IPS DF 4.7 (cell line): ENCODE measurements at regions not wholly inside any gene's neighbourhood (a gene's known extent, or its start where the extent isn't known, plus 50 kb on each side); places are given as distances from the start of the nearest gene placed in this dataset.
A peak's percentile ranks its signal among the peaks of the same experiment; 100 is the strongest.
"Not testable (repeated sequence)": the region's sequence is repeated elsewhere in the genome, so short reads cannot be mapped to it uniquely, and the experiment has no call there.

Experiments used
- DNase-seq: peaks from one replicate; pipeline ENCODE4 v3.0.0-alpha.2; 2013; ENCODE audit warnings: low spot score; ENCODE audit errors: extremely low read depth

- DNase-seq: no peak
Measured at GRCh38 chr16:22625967-22626366, 115.3 kb downstream of the NPIPB5 start.

GRCh38 chr16:22627043-22627442 is 116.4 kb downstream of the NPIPB5 start:
- DNase-seq: no peak

- no peak for DNase-seq
Measured at GRCh38 chr16:22628994-22629393, 118.3 kb downstream of the NPIPB5 start.

- no peak for DNase-seq
Measured at GRCh38 chr16:22630242-22630641, 119.6 kb downstream of the NPIPB5 start.

GRCh38 chr16:22631264-22631663 is 120.6 kb downstream of the NPIPB5 start:
- no peak for DNase-seq

GRCh38 chr16:22632606-22633005 is 121.9 kb downstream of the NPIPB5 start:
- no peak for DNase-seq

- DNase-seq: no peak
Measured at GRCh38 chr16:22633280-22633679, 122.6 kb downstream of the NPIPB5 start.

- DNase-seq: no peak
Measured at GRCh38 chr16:22633799-22634198, 123.1 kb downstream of the NPIPB5 start.

GRCh38 chr16:22634954-22635353 is 124.3 kb downstream of the NPIPB5 start:
- DNase-seq: peak; percentile 88

- DNase-seq: peak; percentile 99
Measured at GRCh38 chr16:22635357-22635761, 124.7 kb downstream of the NPIPB5 start.

- no peak for DNase-seq
Measured at GRCh38 chr16:22635801-22636200, 125.1 kb downstream of the NPIPB5 start.

GRCh38 chr16:22638393-22639206 is 127.9 kb downstream of the NPIPB5 start:
- DNase-seq: no peak

- DNase-seq: no peak
Measured at GRCh38 chr16:22641131-22641628, 130.5 kb downstream of the NPIPB5 start.

- no peak for DNase-seq
Measured at GRCh38 chr16:22642416-22643088, 131.9 kb downstream of the NPIPB5 start.

GRCh38 chr16:22643203-22643602 is 132.5 kb downstream of the NPIPB5 start:
- not testable (repeated sequence) for DNase-seq

GRCh38 chr16:22643886-22644285 is 133.2 kb downstream of the NPIPB5 start:
- DNase-seq: no peak

GRCh38 chr16:22645868-22646267 is 135.2 kb downstream of the NPIPB5 start:
- DNase-seq: no peak

- no peak for DNase-seq
Measured at GRCh38 chr16:22646948-22647556, 136.4 kb downstream of the NPIPB5 start.

GRCh38 chr16:22648141-22648540 is 137.4 kb downstream of the NPIPB5 start:
- no peak for DNase-seq

GRCh38 chr16:22648941-22649340 is 138.2 kb downstream of the NPIPB5 start:
- no peak for DNase-seq

- not testable (repeated sequence) for DNase-seq
Measured at GRCh38 chr16:22651111-22651817, 140.6 kb downstream of the NPIPB5 start.

GRCh38 chr16:22652463-22652845 is 141.8 kb downstream of the NPIPB5 start:
- DNase-seq: no peak
